PFSK-1 (cell line): ENCODE measurements at regions not wholly inside any gene's neighbourhood (a gene's known extent, or its start where the extent isn't known, plus 50 kb on each side); places are given as distances from the start of the nearest gene placed in this dataset.

Source experiments
- FOXP2 ChIP-seq: optimal IDR thresholded peaks from 2 replicates; pipeline ENCODE3; 2011; ENCODE audit warnings: borderline replicate concordance, control low read depth, inconsistent platforms; ENCODE audit not compliant: insufficient read depth; ENCODE audit errors: extremely low read length, extremely low read depth
- POLR2AphosphoS5 ChIP-seq: IDR thresholded peaks from 2 replicates; pipeline ENCODE4 v1.6.1; 2012; ENCODE audit warnings: low read depth, mild to moderate bottlenecking, control low read depth, low read length, moderate library complexity
- REST ChIP-seq, 2 experiments: IDR thresholded peaks; 2 replicates each; pipeline versions ENCODE4 v1.6.1 to v1.8.0; 2011 to 2012; ENCODE audit warnings: low read depth in 2 of 2, low read length in 2 of 2, control low read depth in 1 of 2, inconsistent platforms in 1 of 2, mild to moderate bottlenecking in 1 of 2, moderate library complexity in 1 of 2; ENCODE audit not compliant: insufficient read depth in 1 of 2
- SIN3A ChIP-seq: IDR thresholded peaks from 2 replicates; pipeline ENCODE4 v1.6.1; 2012; ENCODE audit warnings: mild to moderate bottlenecking, low read length, moderate library complexity, borderline replicate concordance; ENCODE audit not compliant: insufficient read depth
- TAF1 ChIP-seq: IDR thresholded peaks from 2 replicates; pipeline ENCODE4 v1.6.1; 2012; ENCODE audit warnings: low read length, control low read depth, borderline replicate concordance; ENCODE audit not compliant: insufficient read depth

- no peak for TF ChIP-seq SIN3A
- no peak for TF ChIP-seq FOXP2
- TF ChIP-seq POLR2AphosphoS5, result no peak
- TF ChIP-seq REST (IDR thresholded peaks at IDR 0.05; ENCODE audit: insufficient read depth in 1 of 2, low read depth in 2 of 2, low read length in 2 of 2), result no peak
- TF ChIP-seq TAF1, result no peak
Measured at GRCh38 chr7:85716353-85716752, 529.5 kb upstream of the SEMA3D start.

GRCh38 chr7:85714951-85715350 lies 528.1 kb upstream of the SEMA3D start:
- no peak for TF ChIP-seq REST (IDR thresholded peaks at IDR 0.05; ENCODE audit: insufficient read depth in 1 of 2, low read depth in 2 of 2, low read length in 2 of 2)
- TF ChIP-seq POLR2AphosphoS5, result no peak
- TF ChIP-seq TAF1, result no peak
- no peak for TF ChIP-seq FOXP2
- no peak for TF ChIP-seq SIN3A

- no peak for TF ChIP-seq FOXP2
- TF ChIP-seq POLR2AphosphoS5, result no peak
- no peak for TF ChIP-seq TAF1
- TF ChIP-seq REST (IDR thresholded peaks at IDR 0.05; ENCODE audit: insufficient read depth in 1 of 2, low read depth in 2 of 2, low read length in 2 of 2), result no peak
- TF ChIP-seq SIN3A, result no peak
Measured at GRCh38 chr7:85714043-85714578, 527.3 kb upstream of the SEMA3D start.

GRCh38 chr7:85713171-85713570 lies 526.3 kb upstream of the SEMA3D start:
- TF ChIP-seq TAF1 (no peak), SIN3A (no peak), POLR2AphosphoS5 (no peak), FOXP2 (no peak), REST (IDR thresholded peaks at IDR 0.05; ENCODE audit: insufficient read depth in 1 of 2, low read depth in 2 of 2, low read length in 2 of 2) (no peak)

GRCh38 chr7:85711894-85712293 lies 525.0 kb upstream of the SEMA3D start:
- TF ChIP-seq POLR2AphosphoS5, result no peak
- TF ChIP-seq REST (IDR thresholded peaks at IDR 0.05; ENCODE audit: insufficient read depth in 1 of 2, low read depth in 2 of 2, low read length in 2 of 2), result no peak
- no peak for TF ChIP-seq TAF1
- no peak for TF ChIP-seq SIN3A
- no peak for TF ChIP-seq FOXP2
